ENCODE measurements at regions not wholly inside any gene's neighbourhood (a gene's known extent, or its start where the extent isn't known, plus 50 kb on each side); places are given as distances from the start of the nearest gene placed in this dataset.

DNA sequence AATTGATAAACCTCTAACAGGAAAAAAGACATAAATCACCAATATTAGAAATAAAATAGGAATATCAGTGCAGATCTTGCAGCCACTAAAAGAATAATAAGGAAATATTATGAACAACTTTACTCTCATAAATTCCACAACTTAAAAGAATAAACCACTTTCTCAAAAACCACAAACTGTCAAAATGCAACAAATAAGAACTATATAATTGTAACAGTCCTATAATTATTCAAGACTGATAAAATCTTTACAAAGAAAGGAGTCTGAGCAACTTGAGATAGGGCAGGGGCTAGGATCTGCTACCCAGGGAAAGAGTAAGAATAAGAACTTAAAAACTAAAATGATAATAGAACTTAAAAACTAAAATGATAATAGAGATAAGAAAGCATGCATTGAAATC is 169.5 kb upstream of the GDF10 start:
- no peaks in the 10 kb centered on the region for H3K4me1 ChIP-seq (ENCODE audit: control insufficient read depth, extremely low read depth, insufficient read depth, low read length)
- no peak overlapping the region for H3K4me3 ChIP-seq (ENCODE audit: control insufficient read depth in 2 of 3, extremely low read depth in 1 of 3, insufficient read depth in 2 of 3, low read depth in 1 of 3, low read length in 3 of 3)
- H3K9me1 ChIP-seq (ENCODE audit: control insufficient read depth, extremely low read depth, insufficient read depth, low read length), result no peaks in the 10 kb centered on the region
- H3K4me2 ChIP-seq (ENCODE audit: control insufficient read depth, extremely low read depth, insufficient read depth, low read depth, low read length), result no peak overlapping the region
- DNase-seq (ENCODE audit: low read depth, low spot score) (no peak), FAIRE-seq (no peak)
- H3K9ac ChIP-seq (ENCODE audit: control insufficient read depth, extremely low read depth, insufficient read depth, low read length), result no peak overlapping the region
- TF ChIP-seq, protein P1, sequence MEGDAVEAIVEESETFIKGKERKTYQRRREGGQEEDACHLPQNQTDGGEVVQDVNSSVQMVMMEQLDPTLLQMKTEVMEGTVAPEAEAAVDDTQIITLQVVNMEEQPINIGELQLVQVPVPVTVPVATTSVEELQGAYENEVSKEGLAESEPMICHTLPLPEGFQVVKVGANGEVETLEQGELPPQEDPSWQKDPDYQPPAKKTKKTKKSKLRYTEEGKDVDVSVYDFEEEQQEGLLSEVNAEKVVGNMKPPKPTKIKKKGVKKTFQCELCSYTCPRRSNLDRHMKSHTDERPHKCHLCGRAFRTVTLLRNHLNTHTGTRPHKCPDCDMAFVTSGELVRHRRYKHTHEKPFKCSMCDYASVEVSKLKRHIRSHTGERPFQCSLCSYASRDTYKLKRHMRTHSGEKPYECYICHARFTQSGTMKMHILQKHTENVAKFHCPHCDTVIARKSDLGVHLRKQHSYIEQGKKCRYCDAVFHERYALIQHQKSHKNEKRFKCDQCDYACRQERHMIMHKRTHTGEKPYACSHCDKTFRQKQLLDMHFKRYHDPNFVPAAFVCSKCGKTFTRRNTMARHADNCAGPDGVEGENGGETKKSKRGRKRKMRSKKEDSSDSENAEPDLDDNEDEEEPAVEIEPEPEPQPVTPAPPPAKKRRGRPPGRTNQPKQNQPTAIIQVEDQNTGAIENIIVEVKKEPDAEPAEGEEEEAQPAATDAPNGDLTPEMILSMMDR (optimal IDR thresholded peaks at IDR 0.05 in 1 of 3, IDR thresholded peaks at IDR 0.05 in 1 of 3, conservative IDR thresholded peaks at IDR 0.05 in 1 of 3; ENCODE audit: extremely low read depth in 1 of 3, insufficient read depth in 2 of 3, low read length in 3 of 3), result no peak
- TF ChIP-seq EZH2 (IDR thresholded peaks at IDR 0.05; ENCODE audit: low read length), result no peak
- dilution Hi-C loops (cut with MboI; ENCODE audit: extremely low pct_ligation_motif_present, low sequenced_read_pairs), result loop anchor here (5.0 kb wide), 1 partner anchor 33 kb away; no protein-coding TSS in a partner anchor
- H3K27ac ChIP-seq (ENCODE audit: control insufficient read depth, insufficient read depth, low read length), result no peak overlapping the region
- H3K9me3 ChIP-seq (ENCODE audit: control insufficient read depth, low read depth, low read length), result no peaks in the 10 kb centered on the region
- H3K27me3 ChIP-seq (ENCODE audit: control insufficient read depth, extremely low read depth, insufficient read depth, low read length), result no peaks in the 10 kb centered on the region
- H3K79me2 ChIP-seq (ENCODE audit: control insufficient read depth, insufficient read depth, low read length), result no peaks in the 10 kb centered on the region
- H4K20me1 ChIP-seq (ENCODE audit: control insufficient read depth, extremely low read depth, insufficient read depth, low read length), result no peaks in the 10 kb centered on the region
- no peak overlapping the region for H2AFZ ChIP-seq (ENCODE audit: control insufficient read depth, low read length)
- no peaks in the 10 kb centered on the region for H3K36me3 ChIP-seq (ENCODE audit: control insufficient read depth in 2 of 2, extremely low read depth in 1 of 2, insufficient read depth in 2 of 2, low read length in 2 of 2)

DNA sequence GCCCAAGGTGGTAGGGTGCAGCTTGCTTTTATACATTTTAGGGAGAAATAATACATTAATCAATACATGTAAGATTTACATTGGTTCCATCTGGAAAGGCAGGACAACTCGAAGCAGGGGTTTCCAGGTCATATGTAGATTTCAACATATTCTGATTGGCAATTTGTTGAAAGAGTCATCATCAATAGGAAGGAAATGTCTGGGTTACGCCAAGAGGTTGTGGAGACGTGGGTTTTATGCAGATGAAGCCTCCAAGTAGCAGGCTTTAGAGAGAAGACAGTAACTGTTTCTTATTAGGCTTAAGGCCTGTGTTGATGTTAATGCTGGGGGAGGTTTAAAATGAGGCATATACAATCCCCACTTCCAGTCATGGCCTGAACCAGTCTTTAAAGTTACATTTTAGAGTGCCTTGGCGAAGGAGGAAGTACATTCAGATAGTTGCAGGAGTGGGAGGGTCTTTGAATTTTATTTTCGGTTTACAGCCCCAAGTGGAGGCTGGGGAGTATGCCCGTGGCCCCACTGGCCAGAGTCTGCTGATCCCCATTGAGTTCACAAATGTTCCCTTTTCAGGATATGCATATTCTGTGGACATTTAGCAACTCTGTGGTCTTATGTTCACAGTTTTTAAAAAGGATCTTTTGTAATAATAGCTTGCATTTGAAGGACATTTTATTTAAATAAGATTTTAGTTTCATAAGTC is 166.0 kb upstream of the GDF10 start:
- H4K20me1 ChIP-seq (ENCODE audit: control insufficient read depth, extremely low read depth, insufficient read depth, low read length), result no peaks in the 10 kb centered on the region
- H3K27me3 ChIP-seq (ENCODE audit: control insufficient read depth, extremely low read depth, insufficient read depth, low read length), result no peaks in the 10 kb centered on the region
- dilution Hi-C loops (cut with MboI; ENCODE audit: extremely low pct_ligation_motif_present, low sequenced_read_pairs), result loop anchor here (5.0 kb wide), 1 partner anchor 37 kb away; no protein-coding TSS in a partner anchor
- no peak for DNase-seq (ENCODE audit: low read depth, low spot score)
- TF ChIP-seq, protein P1 (optimal IDR thresholded peaks at IDR 0.05 in 1 of 3, IDR thresholded peaks at IDR 0.05 in 1 of 3, conservative IDR thresholded peaks at IDR 0.05 in 1 of 3; ENCODE audit: extremely low read depth in 1 of 3, insufficient read depth in 2 of 3, low read length in 3 of 3), result no peak
- TF ChIP-seq EZH2 (IDR thresholded peaks at IDR 0.05; ENCODE audit: low read length), result no peak
- H3K9me1 ChIP-seq (ENCODE audit: control insufficient read depth, extremely low read depth, insufficient read depth, low read length), result no peaks in the 10 kb centered on the region
- H3K4me1 ChIP-seq (ENCODE audit: control insufficient read depth, extremely low read depth, insufficient read depth, low read length), result no peaks in the 10 kb centered on the region
- no peak overlapping the region for H3K27ac ChIP-seq (ENCODE audit: control insufficient read depth, insufficient read depth, low read length)
- no peak overlapping the region for H3K4me2 ChIP-seq (ENCODE audit: control insufficient read depth, extremely low read depth, insufficient read depth, low read depth, low read length)
- H3K9me3 ChIP-seq (ENCODE audit: control insufficient read depth, low read depth, low read length), result no peaks in the 10 kb centered on the region
- FAIRE-seq, result no peak
- H2AFZ ChIP-seq (ENCODE audit: control insufficient read depth, low read length), result no peak overlapping the region
- no peak overlapping the region for H3K4me3 ChIP-seq (ENCODE audit: control insufficient read depth in 2 of 3, extremely low read depth in 1 of 3, insufficient read depth in 2 of 3, low read depth in 1 of 3, low read length in 3 of 3)
- no peaks in the 10 kb centered on the region for H3K79me2 ChIP-seq (ENCODE audit: control insufficient read depth, insufficient read depth, low read length)
- no peaks in the 10 kb centered on the region for H3K36me3 ChIP-seq (ENCODE audit: control insufficient read depth in 2 of 2, extremely low read depth in 1 of 2, insufficient read depth in 2 of 2, low read length in 2 of 2)
- H3K9ac ChIP-seq (ENCODE audit: control insufficient read depth, extremely low read depth, insufficient read depth, low read length), result no peak overlapping the region
